ENCODE measurements at regions not wholly inside any gene's neighbourhood (a gene's known extent, or its start where the extent isn't known, plus 50 kb on each side); places are given as distances from the start of the nearest gene placed in this dataset.

DNA sequence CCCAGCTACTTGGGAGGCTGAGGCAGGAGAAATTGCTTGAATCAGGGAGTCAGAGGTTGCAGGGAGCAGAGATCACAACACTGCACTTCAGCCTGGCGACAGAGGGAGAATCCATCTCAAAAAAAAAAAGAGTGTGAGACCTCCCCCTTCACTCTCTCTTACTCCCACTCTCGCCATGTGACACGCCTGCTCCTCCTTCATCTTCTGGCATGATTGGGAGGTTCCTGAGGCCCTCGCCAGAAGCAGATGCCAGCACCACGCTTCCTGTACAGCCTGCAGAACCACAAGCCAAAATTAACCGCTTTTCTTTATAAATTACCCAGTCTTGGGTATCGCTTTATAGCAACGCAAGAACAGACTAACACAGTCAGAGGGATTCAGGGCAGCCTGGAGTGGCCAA is 66.3 kb upstream of the CREB1 start:
- no peak for DNase-seq

DNA sequence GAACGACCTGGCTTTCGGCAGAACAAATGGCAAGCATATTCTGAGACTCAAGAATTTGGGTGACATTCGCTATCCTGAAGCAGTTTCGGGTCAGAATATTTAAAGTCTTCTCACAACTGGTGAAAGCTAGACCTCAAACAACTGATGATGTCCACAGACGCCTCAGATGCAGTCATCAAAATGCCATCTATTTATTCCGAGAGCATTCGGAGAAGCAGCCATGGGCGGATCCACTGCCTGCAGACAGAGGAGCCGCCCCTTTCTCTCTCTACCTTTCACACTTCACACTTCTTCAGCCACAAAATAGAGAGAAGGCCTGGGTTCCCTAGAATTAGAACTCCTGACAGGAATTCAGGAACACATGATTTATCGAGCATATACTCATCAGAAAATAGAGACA is 65.8 kb upstream of the CREB1 start:
- DNase-seq, result no peak

DNA sequence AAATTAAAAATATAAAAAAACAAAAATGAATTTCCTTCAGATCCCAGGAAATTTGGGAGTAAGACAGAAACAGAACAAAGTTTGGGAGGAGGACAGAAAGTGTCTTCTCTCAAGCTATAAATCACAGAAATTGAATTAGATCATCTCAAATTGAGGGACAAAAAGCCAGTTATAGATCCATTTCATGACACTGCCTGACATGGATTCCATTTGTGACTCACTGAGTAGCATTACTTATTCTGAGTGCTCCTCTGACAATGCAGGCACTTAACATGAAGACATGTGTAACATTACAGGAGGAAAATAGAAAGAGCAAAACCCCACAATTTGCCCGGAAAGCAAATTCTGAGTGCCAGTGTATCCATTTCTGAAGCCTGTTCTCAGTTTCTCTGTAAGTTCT is 63.9 kb upstream of the CREB1 start:
- DNase-seq, result no peak

GRCh38 chr2:207467716-207468347 is 61.9 kb upstream of the CREB1 start:
- DNase-seq, result no peak

- DNase-seq, result no peak
Observed at GRCh38 chr2:207468488-207468887, 61.3 kb upstream of the CREB1 start.

DNA sequence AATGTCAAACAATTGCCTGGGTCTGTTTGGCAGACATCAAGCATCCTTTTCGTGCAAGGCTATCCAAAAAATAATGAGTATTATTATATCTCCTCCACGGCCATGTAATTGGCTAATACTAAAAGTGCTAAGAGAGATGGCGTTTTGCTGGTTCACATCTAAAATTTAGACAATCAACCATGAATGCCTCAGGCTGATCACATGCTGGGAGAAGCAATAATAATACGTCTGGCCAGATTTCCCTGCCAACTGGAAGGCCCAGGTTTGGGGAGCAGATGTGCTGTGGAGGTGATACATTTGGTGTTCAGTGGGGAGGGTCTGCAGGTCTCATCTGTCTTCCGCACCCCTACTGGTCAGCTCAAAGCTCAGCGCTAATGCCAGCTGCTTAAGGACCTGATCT is 60.3 kb upstream of the CREB1 start:
- DNase-seq, result no peak

- no peak for DNase-seq
Observed at GRCh38 chr2:207469943-207470729, 59.6 kb upstream of the CREB1 start.

DNA sequence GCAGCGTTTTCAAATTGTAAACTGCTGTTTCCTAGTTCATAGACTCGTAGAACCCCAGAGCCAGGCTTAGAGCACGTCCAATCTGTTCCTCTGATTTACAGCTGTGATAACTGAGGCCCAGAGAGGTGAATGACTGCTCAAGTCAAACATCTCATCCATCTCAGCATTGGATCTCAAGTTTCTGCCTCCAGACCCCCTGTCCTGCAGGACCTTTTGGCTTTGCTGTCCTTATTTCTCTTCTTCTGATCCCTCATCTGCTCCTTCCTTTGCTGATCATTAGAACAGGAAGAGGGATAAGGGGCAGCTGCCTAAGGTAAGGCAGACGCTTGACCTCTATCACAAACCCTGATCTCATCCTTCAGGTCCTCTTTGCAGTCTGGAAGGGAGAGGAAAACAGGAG is 58.5 kb upstream of the CREB1 start:
- no peak for DNase-seq

DNA sequence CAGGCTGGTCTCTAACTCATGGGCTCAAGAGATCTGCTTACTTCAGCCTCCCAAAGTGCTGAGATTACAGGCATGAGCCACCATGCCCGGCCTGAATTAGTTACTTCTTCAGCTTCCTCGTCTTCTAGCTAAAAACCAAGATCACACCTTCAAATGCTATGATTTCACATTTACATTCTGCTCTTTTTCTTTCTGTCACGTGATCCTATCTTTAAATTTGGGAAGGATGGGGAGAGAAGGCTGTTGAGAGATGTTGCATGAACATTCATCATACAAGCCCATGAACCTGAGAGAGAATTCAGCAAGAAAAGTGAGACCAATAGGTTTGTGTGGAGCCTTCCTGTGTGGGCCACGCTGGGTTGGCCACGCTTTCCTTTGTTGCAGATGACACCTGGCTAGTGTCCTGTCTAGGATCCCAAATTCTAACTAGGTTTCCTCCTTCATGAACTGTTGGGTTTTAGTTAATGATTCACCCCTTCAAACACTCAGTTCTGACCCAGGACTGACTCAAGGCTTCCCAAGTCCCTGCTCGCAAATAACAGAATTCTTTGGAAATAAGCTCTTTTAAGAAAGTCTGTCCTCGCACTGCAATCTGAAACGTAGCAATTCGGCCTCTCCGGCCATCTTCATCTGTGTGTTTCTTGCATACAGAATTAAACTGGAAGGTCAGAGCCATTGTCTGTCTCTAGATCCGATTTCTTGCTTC is 57.3 kb upstream of the CREB1 start:
- DNase-seq, result no peak

- peak; percentile 32 to 38 for DNase-seq
Observed at GRCh38 chr2:207473049-207473930, 56.5 kb upstream of the CREB1 start.

DNA sequence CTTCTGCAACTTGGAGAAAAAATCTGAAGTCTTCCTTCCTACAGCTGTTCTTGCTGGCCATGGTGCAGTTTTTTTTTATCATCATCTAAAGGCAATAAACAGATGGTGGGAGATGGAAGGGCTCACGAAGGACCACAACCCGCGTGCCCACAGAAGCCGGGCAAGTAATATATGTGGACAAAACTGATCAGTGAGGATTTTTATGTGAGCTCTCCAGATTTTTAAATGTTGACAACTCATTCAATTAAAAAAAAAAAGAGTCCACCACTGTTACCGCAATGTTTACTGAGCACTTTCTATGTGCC is 55.9 kb upstream of the CREB1 start:
- no peak for DNase-seq

DNA sequence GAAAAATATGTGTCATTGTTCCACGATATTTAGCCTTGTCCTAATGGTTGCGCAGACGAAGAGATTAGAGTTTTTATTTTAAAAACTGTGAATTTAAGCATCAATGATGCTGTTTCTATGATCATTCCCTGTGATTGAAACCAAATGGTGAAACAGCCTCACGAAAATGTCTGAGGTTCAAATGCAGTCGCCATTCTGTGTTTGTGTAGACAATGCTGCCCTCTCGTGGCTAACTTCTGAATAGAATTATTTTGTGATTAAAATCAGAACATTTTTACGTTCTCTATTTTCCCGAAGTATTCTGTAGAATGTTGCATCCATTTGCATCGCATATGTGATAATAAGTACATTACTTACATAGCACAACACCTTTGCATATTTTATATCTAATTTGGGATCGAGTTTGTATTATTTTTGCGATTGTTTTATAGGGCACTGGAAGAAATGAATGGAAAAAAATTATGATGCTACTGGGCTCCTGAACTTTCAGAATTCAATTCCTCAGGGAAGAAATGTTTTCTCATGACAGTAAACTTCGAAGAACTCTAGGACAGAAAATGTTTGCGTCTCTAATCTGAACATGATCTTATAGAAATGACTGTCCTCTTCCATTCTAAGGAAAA is 54.8 kb upstream of the CREB1 start:
- DNase-seq, result peak; percentile 29 to 75

DNA sequence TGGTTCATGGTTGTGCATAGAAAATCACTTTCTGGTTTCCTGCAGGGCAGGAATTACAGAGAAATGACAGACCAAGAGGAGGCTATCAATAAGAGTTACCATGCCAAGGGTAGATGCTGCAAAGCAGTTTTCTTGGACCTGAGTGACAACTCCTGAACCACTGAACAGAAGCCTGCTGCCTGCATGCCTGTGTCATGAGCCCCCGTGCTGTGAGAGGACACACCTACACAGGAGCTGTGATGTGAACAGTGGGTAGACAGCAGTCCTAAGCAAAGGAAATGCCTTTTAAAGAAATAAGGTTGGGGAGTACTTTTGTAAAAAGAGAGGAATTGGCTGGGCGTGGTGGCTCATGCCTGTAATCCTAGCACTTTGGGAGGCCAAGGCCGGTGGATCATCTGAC is 54.2 kb upstream of the CREB1 start:
- DNase-seq, result no peak

GRCh38 chr2:207477896-207478295 is 51.9 kb upstream of the CREB1 start:
- DNase-seq, result no peak

DNA sequence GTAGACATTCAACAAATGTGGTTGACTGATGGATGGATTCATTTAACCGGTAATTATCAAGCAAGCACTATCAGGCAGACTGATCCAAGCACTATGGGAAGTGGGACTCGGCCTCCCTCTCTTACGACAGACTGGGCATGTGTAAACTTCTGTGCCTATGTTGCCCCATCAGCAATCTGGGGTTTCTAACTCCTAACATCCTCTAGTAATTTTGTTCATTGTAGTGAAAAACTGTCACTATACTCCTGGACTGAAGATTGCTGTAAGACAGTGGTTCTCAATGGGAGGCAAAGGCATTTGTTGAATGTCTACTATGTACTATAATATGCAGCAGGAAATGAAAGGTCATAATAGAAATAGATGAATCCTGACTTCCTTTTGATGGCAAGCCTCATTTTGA is 51.2 kb upstream of the CREB1 start:
- DNase-seq, result no peak

- DNase-seq, result no peak
Observed at GRCh38 chr2:207479198-207479785, 50.5 kb upstream of the CREB1 start.

All from CD4-positive, alpha-beta T cell treated with Interferon alpha-2 for 1 hour (primary cell).